GM12875 (cell line): ENCODE measurements at regions not wholly inside any gene's neighbourhood (a gene's known extent, or its start where the extent isn't known, plus 50 kb on each side); places are given as distances from the start of the nearest gene placed in this dataset.

Experiments used
- H3K4me3 ChIP-seq: one replicate; pipeline ENCODE4 v1.5.1; 2011; ENCODE audit warnings: low read depth, low read length, control low read depth
- TF ChIP-seq, protein P1 (sequence below): IDR thresholded peaks from 2 replicates; pipeline ENCODE4 v1.5.1; 2011; ENCODE audit warnings: low read depth, mild to moderate bottlenecking, control low read depth, inconsistent platforms, low read length, moderate library complexity, borderline replicate concordance; ENCODE audit not compliant: insufficient read depth

DNA sequence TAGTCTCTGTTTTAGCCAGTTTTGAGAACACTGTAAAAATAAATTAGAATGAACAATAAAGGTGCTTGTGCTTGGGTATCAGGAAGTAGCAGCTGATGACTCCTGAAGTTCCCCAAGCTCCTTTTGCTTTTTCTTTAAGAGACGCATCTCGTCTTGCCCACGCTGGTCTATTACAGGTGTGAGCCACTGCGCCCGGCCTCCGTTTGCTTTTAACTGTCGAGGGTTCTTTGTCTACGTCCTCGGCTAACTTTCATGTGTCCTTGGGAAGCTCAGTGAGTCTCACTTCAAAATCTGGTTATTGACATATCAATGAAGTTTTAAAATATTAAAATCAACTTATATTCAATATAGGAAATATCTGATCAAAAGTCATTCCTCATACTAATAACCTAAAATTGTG is 246.5 kb downstream of the FBXO15 start:
- H3K4me3 ChIP-seq, result no peak overlapping the region
- TF ChIP-seq, protein P1, sequence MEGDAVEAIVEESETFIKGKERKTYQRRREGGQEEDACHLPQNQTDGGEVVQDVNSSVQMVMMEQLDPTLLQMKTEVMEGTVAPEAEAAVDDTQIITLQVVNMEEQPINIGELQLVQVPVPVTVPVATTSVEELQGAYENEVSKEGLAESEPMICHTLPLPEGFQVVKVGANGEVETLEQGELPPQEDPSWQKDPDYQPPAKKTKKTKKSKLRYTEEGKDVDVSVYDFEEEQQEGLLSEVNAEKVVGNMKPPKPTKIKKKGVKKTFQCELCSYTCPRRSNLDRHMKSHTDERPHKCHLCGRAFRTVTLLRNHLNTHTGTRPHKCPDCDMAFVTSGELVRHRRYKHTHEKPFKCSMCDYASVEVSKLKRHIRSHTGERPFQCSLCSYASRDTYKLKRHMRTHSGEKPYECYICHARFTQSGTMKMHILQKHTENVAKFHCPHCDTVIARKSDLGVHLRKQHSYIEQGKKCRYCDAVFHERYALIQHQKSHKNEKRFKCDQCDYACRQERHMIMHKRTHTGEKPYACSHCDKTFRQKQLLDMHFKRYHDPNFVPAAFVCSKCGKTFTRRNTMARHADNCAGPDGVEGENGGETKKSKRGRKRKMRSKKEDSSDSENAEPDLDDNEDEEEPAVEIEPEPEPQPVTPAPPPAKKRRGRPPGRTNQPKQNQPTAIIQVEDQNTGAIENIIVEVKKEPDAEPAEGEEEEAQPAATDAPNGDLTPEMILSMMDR, result no peak

DNA sequence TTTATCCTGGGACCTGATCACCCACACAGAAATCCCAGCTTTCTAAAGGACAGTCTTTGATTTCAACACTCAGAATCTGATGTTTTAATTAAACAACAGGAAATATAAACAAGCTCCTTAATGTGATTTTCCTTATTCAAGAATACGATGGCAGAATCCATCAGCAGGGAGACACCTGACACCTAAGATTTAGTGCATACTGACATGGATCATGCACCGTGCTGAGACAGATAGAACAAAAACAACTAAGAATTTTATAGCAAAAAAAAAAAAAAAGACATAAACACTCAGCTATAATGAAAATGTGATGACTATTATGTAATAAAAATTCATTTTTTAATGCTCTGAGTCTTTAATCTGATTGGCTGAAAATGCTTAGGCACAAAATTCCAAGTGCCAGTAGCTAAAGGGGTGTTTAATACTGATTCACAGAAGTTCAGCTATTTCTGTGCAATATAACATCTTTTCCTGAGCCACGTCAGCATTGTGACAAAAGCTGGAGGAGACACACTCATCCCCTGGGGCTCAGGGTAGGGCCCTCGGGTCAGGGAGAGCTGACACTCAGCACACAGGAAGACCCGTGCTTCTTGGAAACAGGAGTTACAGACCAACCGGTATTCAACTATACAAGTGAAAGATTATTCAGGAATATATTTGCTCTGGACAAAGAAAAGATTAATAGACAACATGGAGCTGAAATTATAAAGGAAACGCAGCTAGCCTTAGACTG is 247.4 kb downstream of the FBXO15 start:
- H3K4me3 ChIP-seq, result no peak overlapping the region
- TF ChIP-seq, protein P1, result no peak

DNA sequence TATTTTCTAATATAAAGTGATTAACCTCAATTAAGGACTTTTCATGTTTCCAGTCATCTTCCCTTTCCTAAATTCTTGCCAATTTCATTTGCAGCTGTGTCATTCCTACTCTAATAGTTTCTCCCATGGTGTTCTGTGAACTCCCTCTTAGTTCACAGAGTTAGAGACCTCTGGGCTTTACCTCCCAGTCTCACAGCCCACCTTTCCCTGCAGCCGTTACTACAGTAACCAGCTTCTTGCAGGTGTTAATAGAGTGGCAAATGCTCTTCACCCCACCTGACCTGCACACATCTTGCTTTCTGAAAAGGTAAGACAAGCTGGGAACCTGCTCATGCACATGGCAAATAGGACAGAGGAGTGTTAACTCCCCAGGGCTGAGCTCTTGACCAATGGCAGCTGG is 250.1 kb downstream of the FBXO15 start:
- TF ChIP-seq, protein P1, result no peak
- no peak overlapping the region for H3K4me3 ChIP-seq

DNA sequence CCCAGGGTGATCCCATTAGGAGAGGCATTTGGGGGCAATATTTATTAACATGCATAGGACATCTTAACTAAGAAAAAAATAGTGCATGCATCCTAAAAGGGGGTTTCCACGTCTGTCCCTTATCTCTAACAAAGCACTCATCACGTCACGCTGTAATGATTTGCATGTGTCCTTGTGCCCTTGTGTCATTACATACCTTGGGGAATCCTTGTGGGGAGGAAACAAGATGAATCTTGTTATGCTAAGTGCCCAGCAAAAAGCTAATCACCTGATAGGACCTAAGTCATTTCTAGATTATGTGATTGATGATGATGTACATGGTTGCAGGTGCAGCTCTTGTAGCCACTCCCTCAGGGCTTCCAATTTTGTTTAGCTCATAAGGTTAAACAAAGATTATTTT is 250.9 kb downstream of the FBXO15 start:
- no peak overlapping the region for H3K4me3 ChIP-seq
- TF ChIP-seq, protein P1, result no peak

DNA sequence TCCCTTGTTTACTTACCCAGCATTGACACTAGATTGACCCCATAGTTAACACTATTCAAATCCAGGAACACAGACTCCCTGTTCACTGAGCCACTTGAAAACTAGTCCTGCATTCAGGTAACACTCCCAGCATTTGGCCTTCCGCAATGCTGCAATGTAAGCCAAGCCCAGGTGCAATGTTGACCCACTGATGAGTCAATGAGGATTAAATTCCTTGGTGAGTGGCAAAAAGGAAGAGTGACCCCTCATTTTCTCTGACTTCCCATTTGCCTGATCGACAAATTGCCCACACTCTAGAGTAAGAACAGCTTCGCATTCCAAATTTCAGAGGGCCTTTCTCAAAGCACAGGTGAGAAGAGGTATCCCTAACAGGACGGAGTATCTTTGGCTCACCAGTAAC is 251.9 kb downstream of the FBXO15 start:
- H3K4me3 ChIP-seq, result no peak overlapping the region
- TF ChIP-seq, protein P1, result no peak

DNA sequence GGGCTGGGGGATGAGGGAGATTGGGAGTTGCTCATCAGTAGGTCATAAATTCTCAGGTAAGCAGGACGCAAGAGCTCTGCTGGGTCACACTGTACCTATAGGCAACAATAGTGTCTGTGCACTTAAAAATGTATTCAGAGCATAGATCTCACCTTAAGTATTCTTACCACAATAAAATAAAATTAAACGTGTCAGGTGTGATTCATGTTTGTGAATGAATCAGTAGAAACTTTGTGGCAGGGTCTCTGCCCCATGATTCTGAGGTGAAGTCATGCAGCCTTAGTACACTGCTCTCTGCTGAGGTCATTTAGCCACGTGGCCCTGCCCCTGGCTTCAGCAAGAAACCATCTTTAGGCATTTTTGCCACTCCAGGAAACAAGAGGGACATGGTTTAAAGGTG is 253.8 kb downstream of the FBXO15 start:
- H3K4me3 ChIP-seq, result no peak overlapping the region
- TF ChIP-seq, protein P1, result no peak
